Right lobe of liver (tissue), 4 donors: ENCODE measurements at regions not wholly inside any gene's neighbourhood (a gene's known extent, or its start where the extent isn't known, plus 50 kb on each side); places are given as distances from the start of the nearest gene placed in this dataset.

Source experiments
- CTCF ChIP-seq, 4 donors: fragments of 200-600 bp in 3 of 4; fragments of 450-650 bp in 1 of 4; IDR thresholded peaks; one replicate each; pipeline versions ENCODE4 v1.5.1 to v1.8.0; 2016 to 2022; ENCODE audit warnings: antibody characterized with exemption in 4 of 4, mild to moderate bottlenecking in 2 of 4
- POLR2A ChIP-seq: fragments of 450-650 bp; IDR thresholded peaks from one replicate; pipeline ENCODE4 v1.6.1; 2017; ENCODE audit warnings: antibody characterized with exemption, mild to moderate bottlenecking
- donor health status: DM: no; HTN: no; CAD: no.
- donor health status: DM: no; HTN: no; CAD: no.
- donor health status: DM: no; HTN: yes; CAD: no.

- TF ChIP-seq CTCF (IDR thresholded peaks at IDR 0.05) (no peak), POLR2A (no peak)
Measured at GRCh38 chr4:153064571-153064970, 128.4 kb downstream of the FHDC1 start.
